Endothelial cell of hepatic sinusoid (primary cell): ENCODE measurements at regions not wholly inside any gene's neighbourhood (a gene's known extent, or its start where the extent isn't known, plus 50 kb on each side); places are given as distances from the start of the nearest gene placed in this dataset.

Source experiments
- in situ Hi-C: cut with HindIII; loops from 2 replicates; pipeline ENCODE4 v1.10.0; 2017; ENCODE audit warnings: low sequenced_read_pairs

- in situ Hi-C loops = no loop called here
Observed at GRCh38 chr4:155616117-155616516, 50.5 kb upstream of the GUCY1A1 start.

GRCh38 chr4:155615081-155615887 is 51.4 kb upstream of the GUCY1A1 start:
- in situ Hi-C loops = no loop called here

- in situ Hi-C loops = no loop called here
Observed at GRCh38 chr4:155614111-155614762, 52.4 kb upstream of the GUCY1A1 start.

- in situ Hi-C loops = no loop called here
Observed at GRCh38 chr4:155612074-155612473, 54.6 kb upstream of the GUCY1A1 start.

GRCh38 chr4:155611501-155611900 is 55.1 kb upstream of the GUCY1A1 start:
- in situ Hi-C loops = no loop called here

GRCh38 chr4:155610143-155610542 is 56.5 kb upstream of the GUCY1A1 start:
- in situ Hi-C loops = no loop called here

- in situ Hi-C loops = no loop called here
Observed at GRCh38 chr4:155609455-155610059, 57.1 kb upstream of the GUCY1A1 start.

GRCh38 chr4:155608225-155608885 is 58.3 kb upstream of the GUCY1A1 start:
- in situ Hi-C loops = no loop called here

- in situ Hi-C loops = no loop called here
Observed at GRCh38 chr4:155607481-155607880, 59.2 kb upstream of the GUCY1A1 start.

GRCh38 chr4:155604718-155605626 is 61.7 kb upstream of the GUCY1A1 start:
- in situ Hi-C loops = no loop called here

- in situ Hi-C loops = no loop called here
Observed at GRCh38 chr4:155603360-155603891, 63.2 kb upstream of the GUCY1A1 start.

- in situ Hi-C loops = no loop called here
Observed at GRCh38 chr4:155602351-155603140, 64.1 kb upstream of the GUCY1A1 start.

GRCh38 chr4:155600244-155600643 is 66.4 kb upstream of the GUCY1A1 start:
- in situ Hi-C loops = no loop called here

- in situ Hi-C loops = no loop called here
Observed at GRCh38 chr4:155599596-155599995, 67.1 kb upstream of the GUCY1A1 start.

GRCh38 chr4:155599085-155599484 is 67.6 kb upstream of the GUCY1A1 start:
- in situ Hi-C loops = no loop called here

GRCh38 chr4:155597933-155598451 is 68.7 kb upstream of the GUCY1A1 start:
- in situ Hi-C loops = no loop called here

GRCh38 chr4:155597281-155597680 is 69.4 kb upstream of the GUCY1A1 start:
- in situ Hi-C loops = no loop called here

GRCh38 chr4:155593793-155594192 is 72.9 kb upstream of the GUCY1A1 start:
- in situ Hi-C loops = no loop called here

- in situ Hi-C loops = no loop called here
Observed at GRCh38 chr4:155592938-155593297, 73.7 kb upstream of the GUCY1A1 start.
